Colonic mucosa (tissue), 4 donors: ENCODE measurements at regions not wholly inside any gene's neighbourhood (a gene's known extent, or its start where the extent isn't known, plus 50 kb on each side); places are given as distances from the start of the nearest gene placed in this dataset.
A peak's percentile ranks its signal among the peaks of the same experiment; 100 is the strongest.

ENCODE experiments used
- DNase-seq: peaks from one replicate; pipeline ENCODE4 v3.0.0-alpha.2; 2020
- H3K27ac ChIP-seq: fragments of 200-600 bp; one replicate; pipeline ENCODE4 v1.8.0; 2021
- H3K27me3 ChIP-seq: fragments of 200-600 bp; one replicate; pipeline ENCODE4 v1.8.0; 2021
- H3K36me3 ChIP-seq: fragments of 200-600 bp; one replicate; pipeline ENCODE4 v1.8.0; 2021
- H3K4me1 ChIP-seq: fragments of 200-600 bp; one replicate; pipeline ENCODE4 v1.8.0; 2021; ENCODE audit warnings: mild to moderate bottlenecking
- H3K4me3 ChIP-seq: fragments of 200-600 bp; one replicate; pipeline ENCODE4 v1.8.0; 2021
- H3K9ac ChIP-seq, 2 donors: one replicate each; pipeline ENCODE4 v1.7.0; 2013; ENCODE audit warnings: control low read depth in 2 of 2, low read depth in 2 of 2, low read length in 2 of 2
- H3K9me3 ChIP-seq: fragments of 200-600 bp; one replicate; pipeline ENCODE4 v1.8.0; 2021
- intact Hi-C: fragments of 100-400 bp; cut with DNase I; formaldehyde crosslinking; loops from one replicate; pipeline ENCODE4 v1.14.1; 2022
- TF ChIP-seq, protein P1 (sequence below): fragments of 200-600 bp; IDR thresholded peaks from one replicate; pipeline ENCODE4 v1.8.0; 2022; ENCODE audit warnings: antibody characterized with exemption, mild to moderate bottlenecking
- donor health status: healthy.
- donor health status: DM: no; HTN: no; CAD: no.
- donor health status: DM: no; HTN: no; CAD: no.

DNA sequence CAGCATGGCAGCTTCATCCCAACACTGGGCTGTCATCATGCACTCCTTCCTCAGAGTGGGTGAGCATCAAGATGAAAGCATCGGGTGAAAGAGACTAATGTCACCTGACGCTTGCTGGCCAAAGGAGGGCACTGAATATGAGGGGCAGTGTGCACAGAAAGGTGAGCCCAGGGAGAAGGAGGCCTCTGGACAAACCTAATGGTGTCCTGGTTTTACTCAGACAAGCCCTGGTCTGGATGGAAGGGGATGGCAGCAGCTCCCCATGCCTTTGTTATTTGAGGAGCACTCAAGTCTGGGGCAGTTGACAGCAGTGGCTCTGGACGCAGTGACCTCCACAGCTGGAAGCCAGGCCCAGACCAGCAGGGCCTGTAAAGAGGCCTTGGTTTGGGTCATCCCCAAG is 209.7 kb downstream of the SMAD2 start:
- TF ChIP-seq, protein P1, sequence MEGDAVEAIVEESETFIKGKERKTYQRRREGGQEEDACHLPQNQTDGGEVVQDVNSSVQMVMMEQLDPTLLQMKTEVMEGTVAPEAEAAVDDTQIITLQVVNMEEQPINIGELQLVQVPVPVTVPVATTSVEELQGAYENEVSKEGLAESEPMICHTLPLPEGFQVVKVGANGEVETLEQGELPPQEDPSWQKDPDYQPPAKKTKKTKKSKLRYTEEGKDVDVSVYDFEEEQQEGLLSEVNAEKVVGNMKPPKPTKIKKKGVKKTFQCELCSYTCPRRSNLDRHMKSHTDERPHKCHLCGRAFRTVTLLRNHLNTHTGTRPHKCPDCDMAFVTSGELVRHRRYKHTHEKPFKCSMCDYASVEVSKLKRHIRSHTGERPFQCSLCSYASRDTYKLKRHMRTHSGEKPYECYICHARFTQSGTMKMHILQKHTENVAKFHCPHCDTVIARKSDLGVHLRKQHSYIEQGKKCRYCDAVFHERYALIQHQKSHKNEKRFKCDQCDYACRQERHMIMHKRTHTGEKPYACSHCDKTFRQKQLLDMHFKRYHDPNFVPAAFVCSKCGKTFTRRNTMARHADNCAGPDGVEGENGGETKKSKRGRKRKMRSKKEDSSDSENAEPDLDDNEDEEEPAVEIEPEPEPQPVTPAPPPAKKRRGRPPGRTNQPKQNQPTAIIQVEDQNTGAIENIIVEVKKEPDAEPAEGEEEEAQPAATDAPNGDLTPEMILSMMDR: no peak
- no peak overlapping the region for H3K27ac ChIP-seq
- H3K9ac ChIP-seq: no peak overlapping the region
- H3K9me3 ChIP-seq: no peaks in the 10 kb centered on the region
- no peaks in the 10 kb centered on the region for H3K27me3 ChIP-seq
- no peaks in the 10 kb centered on the region for H3K4me1 ChIP-seq
- H3K4me3 ChIP-seq: no peak overlapping the region
- no peaks in the 10 kb centered on the region for H3K36me3 ChIP-seq
- no peak for DNase-seq
- intact Hi-C loops: no loop called here

DNA sequence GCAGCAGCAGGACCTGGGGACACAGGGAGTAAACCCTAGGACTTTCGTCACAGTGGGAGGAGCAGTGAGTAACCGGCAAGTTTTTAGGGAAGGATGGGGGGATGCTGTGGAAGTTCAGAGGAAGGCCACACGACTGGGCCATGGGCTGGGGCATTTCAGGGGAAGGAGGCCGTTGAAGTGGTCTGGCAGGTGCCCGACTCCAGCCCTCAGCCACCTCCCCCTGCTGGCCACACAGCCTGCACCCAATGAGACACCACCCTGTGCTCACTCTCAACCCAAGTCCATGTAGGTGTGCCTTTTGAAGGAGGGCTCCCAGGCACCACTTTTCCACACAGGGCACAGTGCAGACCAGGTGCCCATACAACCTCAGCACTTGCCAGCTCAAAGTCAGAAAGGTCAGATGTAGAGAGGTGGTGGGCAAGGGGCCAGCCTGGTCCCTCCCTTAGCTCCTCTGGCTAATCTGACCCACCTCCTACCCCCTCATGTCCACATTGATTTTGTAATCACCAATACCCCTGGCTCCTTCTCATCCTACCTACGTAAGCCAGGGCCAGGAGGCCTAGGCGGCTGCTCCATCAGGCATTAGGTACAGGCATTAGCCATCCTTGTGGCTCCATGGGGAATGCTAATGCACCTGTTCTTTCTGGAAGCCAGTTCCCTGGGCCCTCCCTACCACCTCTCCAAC is 211.2 kb downstream of the SMAD2 start:
- TF ChIP-seq, protein P1: no peak

DNA sequence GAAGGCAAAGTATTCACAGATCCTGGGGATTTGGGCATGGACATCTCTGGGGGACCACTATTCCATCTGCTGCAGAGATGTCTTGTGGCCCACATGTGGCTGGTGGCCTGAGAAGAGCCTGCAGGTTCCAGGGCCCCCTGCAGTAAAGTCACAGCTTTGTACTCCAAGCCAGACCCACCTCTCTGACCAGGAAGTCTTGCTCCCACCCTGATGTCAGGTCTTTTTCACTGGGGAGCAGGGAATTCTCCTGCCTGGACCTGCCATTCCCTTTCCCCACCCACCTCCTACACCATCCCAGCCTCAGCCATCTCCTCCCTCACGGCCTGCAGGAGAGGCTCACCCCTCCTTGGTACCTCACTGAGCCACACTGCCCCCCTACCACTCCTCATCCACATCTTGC is 211.8 kb downstream of the SMAD2 start:
- no peak overlapping the region for H3K9ac ChIP-seq
- H3K36me3 ChIP-seq: no peaks in the 10 kb centered on the region
- TF ChIP-seq, protein P1: no peak
- H3K4me3 ChIP-seq: no peak overlapping the region
- intact Hi-C loops: no loop called here
- no peaks in the 10 kb centered on the region for H3K9me3 ChIP-seq
- no peaks in the 10 kb centered on the region for H3K4me1 ChIP-seq
- H3K27ac ChIP-seq: no peak overlapping the region
- no peak for DNase-seq
- H3K27me3 ChIP-seq: no peaks in the 10 kb centered on the region

More for the DNA sequence above, 211.2 kb downstream of the SMAD2 start:
- H3K27ac ChIP-seq: no peak overlapping the region
- no peak overlapping the region for H3K9ac ChIP-seq
- no peaks in the 10 kb centered on the region for H3K36me3 ChIP-seq
- intact Hi-C loops: no loop called here
- no peak overlapping the region for H3K4me3 ChIP-seq
- no peak for DNase-seq
- no peaks in the 10 kb centered on the region for H3K4me1 ChIP-seq
- H3K27me3 ChIP-seq: no peaks in the 10 kb centered on the region
- H3K9me3 ChIP-seq: no peaks in the 10 kb centered on the region

DNA sequence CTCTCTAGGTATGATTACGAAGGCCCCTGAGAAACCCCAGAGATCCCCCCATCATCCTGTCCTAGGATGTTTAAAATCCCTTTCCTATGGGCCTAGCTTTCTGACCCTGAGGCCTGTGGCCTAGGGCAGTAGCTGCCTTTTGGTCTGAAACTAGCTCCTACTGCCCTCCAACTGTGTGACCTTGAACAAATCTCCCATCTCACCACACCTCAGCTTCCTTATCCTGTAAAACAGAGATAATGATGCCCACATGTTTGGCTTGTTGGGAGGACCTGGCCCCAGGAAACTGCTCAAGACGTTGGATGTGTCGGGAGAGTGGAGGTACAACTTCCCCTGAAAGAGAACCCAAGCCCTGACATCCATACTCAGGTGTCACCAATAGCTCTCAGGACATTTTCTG is 213.2 kb downstream of the SMAD2 start:
- no peaks in the 10 kb centered on the region for H3K4me1 ChIP-seq
- intact Hi-C loops: no loop called here
- DNase-seq: peak; percentile 61
- H3K4me3 ChIP-seq: no peak overlapping the region
- no peaks in the 10 kb centered on the region for H3K36me3 ChIP-seq
- H3K27me3 ChIP-seq: no peaks in the 10 kb centered on the region
- TF ChIP-seq, protein P1: no peak
- no peaks in the 10 kb centered on the region for H3K9me3 ChIP-seq
- peak overlapping the region in 1 of 2 donors; percentile 14 for H3K9ac ChIP-seq
- H3K27ac ChIP-seq: peak overlapping the region; percentile 47

DNA sequence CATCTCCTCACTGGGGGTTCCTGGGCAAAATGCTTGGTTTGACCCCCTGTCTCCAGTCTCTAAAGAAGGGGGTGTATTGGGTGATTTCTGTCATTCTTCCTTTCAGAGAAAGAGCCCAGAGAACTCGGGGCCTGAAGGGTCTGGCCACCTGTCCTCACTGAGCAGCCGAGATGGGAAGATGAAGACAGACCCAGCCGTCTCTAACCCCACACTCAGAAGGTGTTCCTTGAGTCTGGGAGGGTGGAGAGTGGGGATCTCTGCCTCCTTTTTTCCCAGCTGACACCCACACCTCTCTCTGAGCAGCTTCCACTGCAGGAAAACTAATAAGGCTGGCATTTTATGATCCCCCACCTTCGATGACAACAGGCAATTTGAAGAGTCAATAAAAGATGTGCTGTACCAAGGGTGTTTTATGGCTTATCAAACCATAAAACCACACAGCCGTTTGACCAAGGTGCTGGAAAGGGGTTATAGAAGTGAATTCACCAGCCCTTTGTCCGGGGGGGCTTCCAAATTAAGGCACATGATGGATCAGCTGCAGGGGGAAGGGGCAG is 213.8 kb downstream of the SMAD2 start:
- H3K36me3 ChIP-seq: no peaks in the 10 kb centered on the region
- intact Hi-C loops: no loop called here
- DNase-seq: peak; percentile 69
- TF ChIP-seq, protein P1: no peak
- H3K9ac ChIP-seq: peak overlapping the region in 1 of 2 donors; percentile 41
- H3K9me3 ChIP-seq: no peaks in the 10 kb centered on the region
- peak overlapping the region; percentile 47 for H3K27ac ChIP-seq
- H3K4me1 ChIP-seq: no peaks in the 10 kb centered on the region
- no peak overlapping the region for H3K4me3 ChIP-seq
- no peaks in the 10 kb centered on the region for H3K27me3 ChIP-seq
